ENCODE measurements at regions not wholly inside any gene's neighbourhood (a gene's known extent, or its start where the extent isn't known, plus 50 kb on each side); places are given as distances from the start of the nearest gene placed in this dataset.

DNA sequence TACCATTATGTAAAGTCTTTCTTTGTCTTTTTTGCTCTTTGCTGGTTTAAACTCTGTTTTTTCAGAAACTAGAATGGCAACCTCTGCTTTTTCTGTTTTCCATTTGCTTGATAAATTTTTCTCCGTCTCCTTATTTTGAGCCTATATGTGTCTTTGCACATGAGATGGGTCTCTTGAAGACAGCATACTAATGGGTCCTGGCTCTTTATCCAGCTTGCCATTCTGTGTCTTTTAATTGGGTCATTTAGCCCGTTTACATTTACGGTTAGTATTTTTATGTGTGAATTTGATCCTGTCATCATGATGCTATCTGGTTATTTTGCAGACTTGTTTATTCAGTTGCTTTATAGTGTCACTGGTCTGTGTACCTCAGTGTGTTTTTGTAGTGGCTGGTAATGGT is 207.9 kb upstream of the TMEM260 start:
- Mint-ChIP-seq H3K36me3 (ENCODE audit: low read depth) (peaks cover 18% of the 10 kb centered on the region), H3K4me3 (no peak overlapping the region), H3K27me3 (no peaks in the 10 kb centered on the region), H3K4me1 (ENCODE audit: low read depth) (no peaks in the 10 kb centered on the region), H3K9me3 (peaks cover 7% of the 10 kb centered on the region), H3K27ac (no peak overlapping the region)
- no peaks in the 10 kb centered on the region for H3K27me3 ChIP-seq (ENCODE audit: control insufficient read depth in 1 of 2, insufficient read depth in 2 of 2, low read length in 2 of 2)
- DNase-seq (no peak), ATAC-seq (ENCODE audit: poor library complexity) (no peak)
- no peak overlapping the region for H3K27ac ChIP-seq (ENCODE audit: low read depth in 1 of 2, low read length in 2 of 2)
- intact Hi-C loops (cut with DNase I, micrococcal nuclease) = no loop called here
- H3K36me3 ChIP-seq (ENCODE audit: insufficient read depth, low read length) = no peaks in the 10 kb centered on the region
- no peaks in the 10 kb centered on the region for H3K4me1 ChIP-seq (ENCODE audit: insufficient read depth, low read length)
- ChIA-PET CTCF (no interaction called here), POLR2A (no interaction called here)
- H3K4me3 ChIP-seq (ENCODE audit: low read length) = no peak overlapping the region
- H3K9me3 ChIP-seq (ENCODE audit: control insufficient read depth in 1 of 2, insufficient read depth in 1 of 2, low read length in 2 of 2) = peaks cover 0 to 4% of the 10 kb centered on the region in 2 experiments
- TF ChIP-seq, protein P1, sequence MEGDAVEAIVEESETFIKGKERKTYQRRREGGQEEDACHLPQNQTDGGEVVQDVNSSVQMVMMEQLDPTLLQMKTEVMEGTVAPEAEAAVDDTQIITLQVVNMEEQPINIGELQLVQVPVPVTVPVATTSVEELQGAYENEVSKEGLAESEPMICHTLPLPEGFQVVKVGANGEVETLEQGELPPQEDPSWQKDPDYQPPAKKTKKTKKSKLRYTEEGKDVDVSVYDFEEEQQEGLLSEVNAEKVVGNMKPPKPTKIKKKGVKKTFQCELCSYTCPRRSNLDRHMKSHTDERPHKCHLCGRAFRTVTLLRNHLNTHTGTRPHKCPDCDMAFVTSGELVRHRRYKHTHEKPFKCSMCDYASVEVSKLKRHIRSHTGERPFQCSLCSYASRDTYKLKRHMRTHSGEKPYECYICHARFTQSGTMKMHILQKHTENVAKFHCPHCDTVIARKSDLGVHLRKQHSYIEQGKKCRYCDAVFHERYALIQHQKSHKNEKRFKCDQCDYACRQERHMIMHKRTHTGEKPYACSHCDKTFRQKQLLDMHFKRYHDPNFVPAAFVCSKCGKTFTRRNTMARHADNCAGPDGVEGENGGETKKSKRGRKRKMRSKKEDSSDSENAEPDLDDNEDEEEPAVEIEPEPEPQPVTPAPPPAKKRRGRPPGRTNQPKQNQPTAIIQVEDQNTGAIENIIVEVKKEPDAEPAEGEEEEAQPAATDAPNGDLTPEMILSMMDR (IDR thresholded peaks at IDR 0.05) = no peak

DNA sequence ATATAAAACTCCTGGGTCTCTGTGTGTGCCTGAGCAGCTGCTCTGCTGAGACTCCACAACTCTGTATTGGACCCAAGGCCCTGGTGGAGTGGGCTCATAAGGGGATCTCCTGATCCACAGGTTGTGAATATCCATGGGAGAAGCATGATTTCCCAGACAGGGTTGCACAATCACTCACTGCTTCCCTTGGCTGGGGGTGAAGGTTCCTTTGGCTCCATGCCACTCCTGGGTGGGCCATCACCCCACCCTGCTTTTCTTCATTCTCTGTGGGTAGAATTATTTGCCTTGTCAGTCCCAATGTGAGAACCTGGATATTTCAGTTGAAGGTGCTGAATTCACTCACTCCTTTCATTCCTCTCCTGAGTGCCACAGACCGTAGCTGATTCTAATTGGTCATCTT is 205.2 kb upstream of the TMEM260 start:
- ATAC-seq (ENCODE audit: poor library complexity) (no peak), DNase-seq (no peak)
- Mint-ChIP-seq H3K4me1 (ENCODE audit: low read depth) (no peaks in the 10 kb centered on the region), H3K36me3 (ENCODE audit: low read depth) (peaks cover 18% of the 10 kb centered on the region), H3K27me3 (no peaks in the 10 kb centered on the region), H3K9me3 (peaks cover 7% of the 10 kb centered on the region), H3K4me3 (no peak overlapping the region), H3K27ac (no peak overlapping the region)
- no peak overlapping the region for H3K27ac ChIP-seq (ENCODE audit: low read depth in 1 of 2, low read length in 2 of 2)
- no peaks in the 10 kb centered on the region for H3K36me3 ChIP-seq (ENCODE audit: insufficient read depth, low read length)
- H3K4me1 ChIP-seq (ENCODE audit: insufficient read depth, low read length) = no peaks in the 10 kb centered on the region
- TF ChIP-seq, protein P1 (IDR thresholded peaks at IDR 0.05) = no peak
- ChIA-PET CTCF (no interaction called here), POLR2A (no interaction called here)
- no peaks in the 10 kb centered on the region for H3K27me3 ChIP-seq (ENCODE audit: control insufficient read depth in 1 of 2, insufficient read depth in 2 of 2, low read length in 2 of 2)
- intact Hi-C loops (cut with DNase I, micrococcal nuclease) = no loop called here
- H3K9me3 ChIP-seq (ENCODE audit: control insufficient read depth in 1 of 2, insufficient read depth in 1 of 2, low read length in 2 of 2) = peaks cover 0 to 4% of the 10 kb centered on the region in 2 experiments
- H3K4me3 ChIP-seq (ENCODE audit: low read length) = no peak overlapping the region

DNA sequence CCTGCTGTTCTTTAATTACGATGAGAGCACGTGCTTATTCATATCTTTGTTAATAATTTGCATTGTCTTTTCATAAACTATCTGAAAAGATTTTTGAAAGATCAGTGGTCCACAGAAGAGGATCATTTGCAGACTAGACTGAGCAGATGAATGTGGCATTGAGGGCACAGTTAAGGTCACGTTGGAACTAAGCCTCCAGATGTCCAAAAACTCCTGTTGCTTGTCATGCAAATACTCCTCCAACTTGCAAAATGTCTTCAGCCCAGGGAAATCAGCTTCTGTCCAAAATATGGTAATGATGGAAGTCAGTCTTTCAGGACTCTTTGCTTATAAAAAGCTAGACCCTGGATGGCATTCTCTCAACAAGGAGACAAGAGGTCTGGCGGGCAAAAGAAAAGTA is 201.6 kb upstream of the TMEM260 start:
- H3K9me3 Mint-ChIP-seq = peaks cover under 1% of the 10 kb centered on the region
- no peak for ATAC-seq (ENCODE audit: poor library complexity)
- H3K4me1 Mint-ChIP-seq (ENCODE audit: low read depth) = no peaks in the 10 kb centered on the region
- DNase-seq = no peak
- intact Hi-C loops (cut with DNase I, micrococcal nuclease) = no loop called here
- H3K27ac Mint-ChIP-seq = no peak overlapping the region
- Histone ChIP-seq H3K27ac (ENCODE audit: low read depth in 1 of 2, low read length in 2 of 2) (no peak overlapping the region), H3K36me3 (ENCODE audit: insufficient read depth, low read length) (no peaks in the 10 kb centered on the region), H3K4me3 (ENCODE audit: low read length) (no peak overlapping the region), H3K9me3 (ENCODE audit: control insufficient read depth in 1 of 2, insufficient read depth in 1 of 2, low read length in 2 of 2) (no peaks in the 10 kb centered on the region), H3K4me1 (ENCODE audit: insufficient read depth, low read length) (no peaks in the 10 kb centered on the region), H3K27me3 (ENCODE audit: control insufficient read depth in 1 of 2, insufficient read depth in 2 of 2, low read length in 2 of 2) (no peaks in the 10 kb centered on the region)
- peaks cover 7% of the 10 kb centered on the region for H3K36me3 Mint-ChIP-seq (ENCODE audit: low read depth)
- H3K4me3 Mint-ChIP-seq = no peak overlapping the region
- H3K27me3 Mint-ChIP-seq = no peaks in the 10 kb centered on the region
- ChIA-PET CTCF (no interaction called here), POLR2A (no interaction called here)
- TF ChIP-seq, protein P1 (IDR thresholded peaks at IDR 0.05) = no peak

Data from CD4-positive, alpha-beta T cell (primary cell).